CD4-positive, alpha-beta T cell treated with Interleukin-6 for 4 hours (primary cell): ENCODE measurements at regions not wholly inside any gene's neighbourhood (a gene's known extent, or its start where the extent isn't known, plus 50 kb on each side); places are given as distances from the start of the nearest gene placed in this dataset.

Experiments used
- DNase-seq: peaks from one replicate; pipeline ENCODE4 v3.0.0-alpha.2; 2020; ENCODE audit warnings: mixed read lengths

DNA sequence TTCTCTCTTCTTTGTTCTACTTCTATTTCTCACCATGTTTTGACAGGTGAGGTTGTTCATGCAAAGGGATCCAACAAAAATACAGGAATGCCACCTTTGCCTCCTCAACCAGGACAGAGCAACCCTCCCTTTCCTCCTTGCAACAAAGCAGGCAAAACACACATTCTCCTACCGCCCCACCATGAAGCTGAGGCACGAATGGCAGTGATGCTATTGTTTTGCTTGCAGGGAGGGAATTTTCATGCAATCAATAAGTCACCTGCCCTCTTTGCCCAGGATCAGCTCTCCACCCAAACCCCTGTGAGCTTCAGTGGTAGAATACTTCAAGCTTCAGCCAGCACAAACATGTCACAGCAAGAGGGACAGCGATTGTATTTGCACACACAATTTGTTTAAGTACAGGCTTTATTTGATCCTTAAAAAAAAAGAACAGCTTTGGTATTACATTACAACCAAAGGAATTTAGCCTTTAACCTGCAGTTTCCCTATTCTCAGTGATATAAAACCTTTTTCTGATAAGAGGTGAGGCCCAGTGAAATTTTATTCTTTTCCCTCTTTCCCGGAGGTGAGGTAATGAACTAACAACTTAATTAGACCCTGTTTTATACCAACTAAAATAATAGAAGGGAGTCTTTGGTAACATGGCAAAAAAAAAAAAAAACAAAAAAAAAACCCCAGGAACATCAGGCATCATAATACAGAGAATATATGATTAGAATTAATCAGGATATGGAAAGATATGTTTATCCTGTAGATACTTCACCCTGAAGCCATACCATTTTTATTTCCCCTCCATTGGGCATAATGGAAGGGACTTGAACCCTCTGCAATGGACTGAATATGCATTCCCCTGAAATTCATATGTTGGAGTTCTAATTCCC, 87.0 kb upstream of the EEA1 start:
- no peak for DNase-seq

- DNase-seq = no peak
Observed at GRCh38 chr12:93016752-93017350, 87.8 kb upstream of the EEA1 start.

DNA sequence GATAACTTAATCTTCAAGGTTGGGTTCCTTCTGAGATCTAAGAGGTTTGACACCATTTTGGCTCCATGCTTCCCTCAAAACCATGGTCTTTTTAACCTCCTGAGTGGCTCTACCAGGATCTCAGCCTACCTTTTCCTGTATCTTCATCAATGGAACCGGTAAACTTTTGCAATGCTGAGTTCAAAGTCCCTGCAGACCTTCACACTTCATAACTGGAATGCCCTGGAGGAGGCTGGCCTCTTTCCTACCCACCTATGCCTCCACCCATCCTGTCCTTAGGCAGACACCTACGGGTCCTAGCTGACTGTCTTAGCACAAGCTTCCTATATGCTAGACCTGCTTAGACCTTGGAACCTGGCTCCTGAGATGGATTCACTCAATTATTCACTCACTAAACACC, 89.5 kb upstream of the EEA1 start:
- DNase-seq = no peak

DNA sequence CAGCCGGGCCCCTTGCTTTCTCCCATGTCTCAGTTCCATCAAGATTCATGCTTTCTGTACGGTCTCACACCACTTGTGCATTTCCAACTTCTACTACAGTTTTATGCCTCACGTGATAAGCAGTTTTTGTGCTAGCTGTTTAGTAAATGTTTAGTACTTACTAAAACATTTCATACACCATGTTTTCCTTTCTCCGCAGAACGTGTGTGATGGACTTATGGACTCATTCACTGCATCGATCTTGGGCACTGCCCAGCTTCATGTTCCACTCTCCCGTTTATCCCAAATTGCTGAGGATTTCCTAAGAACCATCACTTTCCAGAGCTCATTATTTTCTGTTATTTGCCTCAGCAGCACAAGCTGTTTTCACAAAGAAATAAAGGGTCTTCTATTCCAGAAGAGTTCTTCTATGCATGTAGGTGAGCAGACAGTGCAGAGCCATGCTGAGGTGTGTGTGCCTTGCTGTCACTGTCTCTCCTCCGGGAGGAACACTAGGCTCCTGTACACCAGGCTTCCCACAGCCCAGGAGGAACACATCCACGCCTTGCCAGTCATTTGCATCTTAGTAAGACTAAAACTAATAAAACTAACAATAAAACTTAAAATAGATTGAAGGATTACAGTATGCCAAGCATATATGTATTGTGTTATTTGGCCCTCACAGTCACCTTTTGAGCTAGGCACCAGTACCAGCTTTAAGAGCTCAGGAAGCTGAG, 90.3 kb upstream of the EEA1 start:
- no peak for DNase-seq

DNA sequence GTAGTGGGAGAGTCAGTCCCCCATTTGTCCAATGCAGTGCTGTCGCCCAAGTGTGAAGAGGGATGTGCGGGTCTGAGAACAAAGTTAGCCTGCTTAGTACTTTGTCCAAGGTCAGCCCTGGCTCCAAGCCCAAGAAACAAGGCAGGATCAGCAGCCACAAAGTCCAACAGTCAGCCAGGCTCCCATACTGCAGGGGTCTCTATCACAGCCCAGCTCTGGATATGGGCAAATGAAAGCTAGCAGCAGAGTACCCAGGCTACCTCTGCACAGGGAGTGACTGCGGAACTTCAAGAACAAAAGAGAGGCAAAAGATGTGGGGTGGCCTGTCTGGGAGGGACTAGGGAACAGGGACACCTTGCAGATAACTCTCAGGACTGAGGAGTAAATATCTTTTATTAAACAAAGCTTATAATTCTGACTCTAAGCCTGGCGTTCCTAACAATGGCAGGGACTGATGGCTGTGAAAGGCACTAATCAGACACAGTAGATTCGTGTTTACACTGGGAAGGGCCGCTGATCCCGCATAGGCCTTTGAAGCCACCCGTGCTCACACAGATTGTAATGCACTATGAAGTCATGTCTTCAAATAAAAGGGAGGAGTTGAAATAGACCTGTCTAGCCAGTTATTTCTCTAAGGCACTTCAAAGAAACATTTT, 91.0 kb upstream of the EEA1 start:
- no peak for DNase-seq

- no peak for DNase-seq
Observed at GRCh38 chr12:93020631-93021597, 91.8 kb upstream of the EEA1 start.

DNA sequence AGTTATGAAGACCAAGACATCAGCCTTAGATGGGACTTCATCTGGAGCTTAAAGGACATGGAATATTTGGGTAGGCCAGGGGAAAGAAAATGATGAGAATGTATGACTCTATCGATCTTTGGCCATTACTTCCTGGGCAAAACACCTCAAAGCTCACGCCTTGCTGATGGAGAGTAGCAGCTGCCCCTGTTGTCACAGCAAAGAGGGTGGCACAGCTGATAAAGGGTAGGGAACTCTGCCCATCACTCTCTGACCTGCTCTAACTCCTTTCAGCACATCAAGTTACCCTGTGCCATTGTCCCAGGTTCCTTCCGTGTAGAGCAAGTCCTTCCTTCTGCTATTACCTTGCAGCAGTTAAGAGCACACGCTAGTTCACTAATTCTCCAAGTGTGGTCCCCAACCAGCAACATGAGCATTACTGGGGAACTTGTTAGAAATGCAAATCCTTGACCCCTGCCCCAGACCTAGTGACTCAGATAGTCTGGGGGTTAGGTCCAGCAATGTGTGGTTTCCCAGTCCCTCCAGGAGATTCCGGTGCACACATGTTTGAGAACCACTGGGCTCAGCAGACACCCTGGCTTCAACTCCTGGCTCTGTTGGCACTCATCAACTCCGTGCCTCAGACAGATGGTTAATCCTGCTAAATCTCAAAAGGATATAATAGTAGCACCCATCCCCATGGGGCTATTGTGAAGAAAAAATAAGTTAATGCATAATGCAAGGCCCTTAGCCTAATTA, 93.7 kb upstream of the EEA1 start:
- no peak for DNase-seq

GRCh38 chr12:93025145-93026103, 96.3 kb upstream of the EEA1 start:
- no peak for DNase-seq

DNA sequence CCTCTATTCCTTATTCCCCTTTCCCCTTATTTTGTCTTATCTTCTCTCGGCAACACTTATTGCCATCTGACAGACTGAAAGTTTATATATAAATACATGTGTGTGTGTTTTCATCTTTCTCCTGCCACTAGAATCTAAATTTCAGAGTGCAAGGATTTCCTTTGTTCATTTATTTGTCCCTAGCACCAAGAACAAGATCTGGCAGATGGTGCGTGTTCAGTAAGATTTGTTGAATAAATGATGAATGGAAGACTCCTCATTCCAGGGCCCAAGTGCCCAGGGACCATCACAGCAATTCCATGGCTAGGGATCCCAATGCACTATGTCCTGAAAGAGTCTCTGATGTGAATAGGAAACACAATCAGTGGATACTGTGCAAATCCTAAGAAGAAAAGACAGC, 97.9 kb upstream of the EEA1 start:
- DNase-seq = no peak

GRCh38 chr12:93029091-93029490, 100.0 kb upstream of the EEA1 start:
- no peak for DNase-seq

GRCh38 chr12:93031028-93031427, 101.9 kb upstream of the EEA1 start:
- DNase-seq = no peak

GRCh38 chr12:93032758-93033157, 103.7 kb upstream of the EEA1 start:
- no peak for DNase-seq

DNA sequence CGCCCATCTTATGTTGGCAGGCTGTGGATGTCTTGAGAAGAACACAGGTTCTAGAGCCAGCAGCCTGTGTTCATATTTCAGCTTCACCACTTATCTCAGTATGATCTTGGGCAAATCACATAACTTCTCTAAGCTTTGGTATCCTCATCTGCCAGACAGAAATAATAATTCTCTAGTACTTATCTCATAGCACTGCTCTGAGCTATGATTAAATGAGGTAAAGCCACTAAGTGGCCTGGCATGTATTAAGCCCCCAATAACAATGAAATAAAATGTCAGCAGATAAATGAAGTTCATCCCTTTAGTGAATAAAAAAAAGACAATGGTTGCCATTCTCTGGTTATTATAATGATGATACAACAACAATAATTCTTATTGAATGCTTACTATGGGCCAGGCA, 104.9 kb upstream of the EEA1 start:
- no peak for DNase-seq

GRCh38 chr12:93039062-93039461, 110.0 kb upstream of the EEA1 start:
- DNase-seq = no peak

- DNase-seq = no peak
Observed at GRCh38 chr12:93039930-93040329, 110.8 kb upstream of the EEA1 start.

DNA sequence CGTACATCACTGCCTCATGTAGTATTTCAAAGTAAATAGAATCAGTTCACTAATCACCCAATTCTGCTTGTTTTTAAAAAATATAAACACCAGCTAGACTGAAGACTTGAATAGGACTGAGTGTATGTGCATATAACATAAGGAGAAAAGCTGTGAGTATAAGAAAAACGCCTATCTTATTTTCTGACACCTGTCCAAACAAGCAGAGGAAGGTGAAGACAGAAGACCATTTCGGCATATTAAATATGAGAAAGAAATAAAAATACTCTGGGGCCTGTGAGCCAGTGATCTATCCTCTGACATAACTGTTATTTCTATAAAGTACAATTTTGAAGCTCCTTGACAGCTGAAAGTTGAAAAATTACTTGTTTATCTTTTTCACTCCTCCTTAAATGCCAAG, 111.3 kb upstream of the EEA1 start:
- no peak for DNase-seq

DNA sequence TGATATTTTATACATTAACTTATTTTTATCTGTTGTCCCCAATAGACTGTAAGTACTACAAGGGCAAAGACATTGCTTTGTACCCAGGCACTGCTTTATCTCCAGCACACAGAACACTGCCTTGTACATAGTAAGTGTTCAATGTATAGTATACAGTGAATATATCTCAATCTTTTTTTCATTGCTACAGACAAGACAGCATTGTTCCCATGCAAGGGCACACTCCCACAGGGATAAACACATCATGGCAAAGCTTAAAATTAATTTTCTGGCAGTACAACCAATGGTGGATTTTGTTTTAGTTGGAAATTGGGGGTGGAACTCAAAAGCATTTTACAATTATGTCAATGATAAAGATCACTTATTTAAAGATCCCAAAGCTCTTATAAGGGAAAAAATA, 112.3 kb upstream of the EEA1 start:
- no peak for DNase-seq

GRCh38 chr12:93042283-93042682, 113.2 kb upstream of the EEA1 start:
- DNase-seq = no peak

DNA sequence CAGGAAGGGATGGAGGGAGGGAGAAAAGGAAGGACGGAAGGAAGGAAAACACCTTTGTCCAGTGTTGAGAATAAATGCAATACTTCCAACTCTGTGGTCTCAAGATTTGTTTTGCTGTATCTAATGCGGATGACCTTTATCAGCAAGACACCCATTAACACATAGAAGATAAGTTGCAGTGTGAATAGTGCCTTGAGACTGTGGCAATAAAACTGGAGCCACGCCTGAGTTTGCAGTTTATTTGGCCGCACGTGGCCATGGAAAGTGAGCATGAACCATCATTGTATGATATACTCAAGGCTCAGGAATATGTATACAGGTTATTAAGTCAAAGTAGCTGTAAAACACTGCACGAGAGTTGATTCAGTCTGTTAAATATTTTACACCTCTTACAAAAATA, 113.6 kb upstream of the EEA1 start:
- DNase-seq = no peak

GRCh38 chr12:93043192-93043876, 114.2 kb upstream of the EEA1 start:
- DNase-seq = no peak
